Right ventricle myocardium inferior (tissue), 1 donor: ENCODE measurements at regions not wholly inside any gene's neighbourhood (a gene's known extent, or its start where the extent isn't known, plus 50 kb on each side); places are given as distances from the start of the nearest gene placed in this dataset.
A peak's percentile ranks its signal among the peaks of the same experiment; 100 is the strongest.

Experiments used
- ATAC-seq: fragments of 200-7000 bp; cut with Tn5 transposase; one replicate; pipeline ENCODE4 v1.9.1; 2020; ENCODE audit warnings: mild to moderate bottlenecking, moderate library complexity
- DNase-seq: peaks from one replicate; pipeline ENCODE4 v3.0.0; 2021; ENCODE audit errors: missing footprints
- intact Hi-C: fragments of 100-400 bp; cut with DNase I; formaldehyde crosslinking; loops from one replicate; pipeline ENCODE4 v1.11.0; 2022
- donor health status: DM: no; HTN: yes; CAD: no; lungs with severe emphysema.

GRCh38 chr7:42380401-42380800, 143.4 kb upstream of the GLI3 start:
- intact Hi-C loops = no loop called here
- no peak for ATAC-seq
- DNase-seq = no peak

GRCh38 chr7:42378149-42378548, 141.1 kb upstream of the GLI3 start:
- DNase-seq = no peak
- no peak for ATAC-seq
- intact Hi-C loops = no loop called here

GRCh38 chr7:42373285-42373684, 136.3 kb upstream of the GLI3 start:
- intact Hi-C loops = no loop called here
- ATAC-seq = no peak
- no peak for DNase-seq

- intact Hi-C loops = no loop called here
- DNase-seq (no peak), ATAC-seq (no peak)
These were observed 135.5 kb upstream of the GLI3 start for GRCh38 chr7:42372479-42372878.

GRCh38 chr7:42359946-42360345, 122.9 kb upstream of the GLI3 start:
- intact Hi-C loops = no loop called here

GRCh38 chr7:42351316-42351935, 114.4 kb upstream of the GLI3 start:
- ATAC-seq (peak; percentile 5), DNase-seq (no peak)
- intact Hi-C loops = no loop called here

More at GRCh38 chr7:42359946-42360345, 122.9 kb upstream of the GLI3 start:
- DNase-seq (no peak), ATAC-seq (no peak)

GRCh38 chr7:42350801-42351200, 113.8 kb upstream of the GLI3 start:
- ATAC-seq (peak; percentile 34), DNase-seq (peak; percentile 59)
- intact Hi-C loops = no loop called here

- intact Hi-C loops = no loop called here
- ATAC-seq (no peak), DNase-seq (no peak)
These were observed 111.6 kb upstream of the GLI3 start for GRCh38 chr7:42348631-42349030.

GRCh38 chr7:42348071-42348470, 111.1 kb upstream of the GLI3 start:
- ATAC-seq (no peak), DNase-seq (no peak)
- intact Hi-C loops = no loop called here

- no peak for DNase-seq
- intact Hi-C loops = no loop called here
- no peak for ATAC-seq
These were observed 110.6 kb upstream of the GLI3 start for GRCh38 chr7:42347616-42348015.

GRCh38 chr7:42345478-42346299, 108.7 kb upstream of the GLI3 start:
- no peak for ATAC-seq
- no peak for DNase-seq
- intact Hi-C loops = no loop called here

- no peak for ATAC-seq
- DNase-seq = no peak
- intact Hi-C loops = no loop called here
These were observed 107.3 kb upstream of the GLI3 start for GRCh38 chr7:42344198-42344755.

GRCh38 chr7:42342381-42342780, 105.4 kb upstream of the GLI3 start:
- intact Hi-C loops = no loop called here
- ATAC-seq (no peak), DNase-seq (no peak)

- no peak for ATAC-seq
- DNase-seq = no peak
- intact Hi-C loops = no loop called here
These were observed 103.4 kb upstream of the GLI3 start for GRCh38 chr7:42340436-42340835.

GRCh38 chr7:42338916-42339540, 102.0 kb upstream of the GLI3 start:
- DNase-seq = no peak
- ATAC-seq = no peak
- intact Hi-C loops = no loop called here

GRCh38 chr7:42338231-42338915, 101.4 kb upstream of the GLI3 start:
- ATAC-seq (no peak), DNase-seq (no peak)
- intact Hi-C loops = no loop called here

GRCh38 chr7:42337225-42337905, 100.4 kb upstream of the GLI3 start:
- intact Hi-C loops = no loop called here
- ATAC-seq (no peak), DNase-seq (no peak)

- no peak for ATAC-seq
- intact Hi-C loops = no loop called here
- DNase-seq = no peak
These were observed 95.7 kb upstream of the GLI3 start for GRCh38 chr7:42332605-42333222.
